WI38 (cell line): ENCODE measurements at regions not wholly inside any gene's neighbourhood (a gene's known extent, or its start where the extent isn't known, plus 50 kb on each side); places are given as distances from the start of the nearest gene placed in this dataset.

Experiments used
- H3K4me3 ChIP-seq: 2 replicates; pipeline ENCODE4 v1.5.1; 2011; ENCODE audit warnings: low read depth, mild to moderate bottlenecking, control low read depth, low read length
- TF ChIP-seq, protein P1 (sequence below): IDR thresholded peaks from 2 replicates; pipeline ENCODE4 v1.5.1; 2012; ENCODE audit warnings: low read depth, mild to moderate bottlenecking, control low read depth, low read length

DNA sequence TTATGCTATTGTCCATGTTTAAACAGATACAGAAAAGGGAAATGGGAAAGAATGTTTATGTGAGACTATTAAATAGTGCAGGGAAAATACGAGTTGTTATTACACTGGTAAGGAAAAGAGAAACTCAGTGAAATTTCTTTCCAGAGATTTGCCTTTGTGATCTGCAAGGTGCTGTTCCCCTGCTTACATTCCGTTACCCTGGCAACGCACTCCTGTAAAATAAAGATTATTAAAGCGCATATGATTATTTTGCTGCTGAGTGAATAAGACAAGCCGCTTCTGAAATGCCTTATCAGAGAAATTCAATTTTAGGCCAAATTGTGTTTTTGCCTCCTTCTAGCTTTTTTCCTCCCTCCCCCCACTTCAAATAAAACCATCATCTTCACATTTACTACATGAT is 328.6 kb upstream of the PMFBP1 start:
- TF ChIP-seq, protein P1, sequence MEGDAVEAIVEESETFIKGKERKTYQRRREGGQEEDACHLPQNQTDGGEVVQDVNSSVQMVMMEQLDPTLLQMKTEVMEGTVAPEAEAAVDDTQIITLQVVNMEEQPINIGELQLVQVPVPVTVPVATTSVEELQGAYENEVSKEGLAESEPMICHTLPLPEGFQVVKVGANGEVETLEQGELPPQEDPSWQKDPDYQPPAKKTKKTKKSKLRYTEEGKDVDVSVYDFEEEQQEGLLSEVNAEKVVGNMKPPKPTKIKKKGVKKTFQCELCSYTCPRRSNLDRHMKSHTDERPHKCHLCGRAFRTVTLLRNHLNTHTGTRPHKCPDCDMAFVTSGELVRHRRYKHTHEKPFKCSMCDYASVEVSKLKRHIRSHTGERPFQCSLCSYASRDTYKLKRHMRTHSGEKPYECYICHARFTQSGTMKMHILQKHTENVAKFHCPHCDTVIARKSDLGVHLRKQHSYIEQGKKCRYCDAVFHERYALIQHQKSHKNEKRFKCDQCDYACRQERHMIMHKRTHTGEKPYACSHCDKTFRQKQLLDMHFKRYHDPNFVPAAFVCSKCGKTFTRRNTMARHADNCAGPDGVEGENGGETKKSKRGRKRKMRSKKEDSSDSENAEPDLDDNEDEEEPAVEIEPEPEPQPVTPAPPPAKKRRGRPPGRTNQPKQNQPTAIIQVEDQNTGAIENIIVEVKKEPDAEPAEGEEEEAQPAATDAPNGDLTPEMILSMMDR = no peak
- no peak overlapping the region for H3K4me3 ChIP-seq

DNA sequence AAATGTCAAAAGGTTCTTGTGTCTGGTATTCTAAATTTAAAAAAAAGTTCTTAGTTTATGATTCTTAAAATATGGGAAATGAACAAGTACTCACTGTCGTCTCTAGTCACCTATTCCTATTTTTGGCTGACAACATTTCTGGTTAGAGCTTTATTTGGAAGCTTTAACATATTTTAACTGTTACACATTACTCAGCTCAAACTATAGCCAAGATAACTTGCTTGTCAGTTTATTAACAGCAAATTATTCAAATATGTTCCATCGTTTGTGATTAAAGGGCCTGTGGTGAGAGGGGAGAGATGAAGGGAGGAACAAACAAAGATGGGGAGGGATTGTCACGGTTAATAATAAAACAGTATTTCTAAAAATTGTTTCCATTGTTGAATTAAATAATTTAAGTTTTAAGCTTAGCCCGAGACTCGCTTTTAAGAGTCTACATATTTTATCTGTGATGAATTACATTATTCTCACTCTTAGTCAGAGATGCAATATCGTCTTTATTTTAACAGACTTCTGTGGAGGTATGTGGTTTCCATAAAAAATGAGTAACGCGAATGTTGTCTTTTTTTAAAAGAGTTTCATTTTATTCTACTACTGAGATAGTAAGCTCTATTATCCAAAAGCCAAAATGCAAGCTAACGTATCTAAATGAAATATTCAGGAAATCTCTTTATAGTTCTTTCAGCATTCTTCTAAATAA is 321.9 kb upstream of the PMFBP1 start:
- peak overlapping the region; percentile 40 for H3K4me3 ChIP-seq
- TF ChIP-seq, protein P1 = no peak

DNA sequence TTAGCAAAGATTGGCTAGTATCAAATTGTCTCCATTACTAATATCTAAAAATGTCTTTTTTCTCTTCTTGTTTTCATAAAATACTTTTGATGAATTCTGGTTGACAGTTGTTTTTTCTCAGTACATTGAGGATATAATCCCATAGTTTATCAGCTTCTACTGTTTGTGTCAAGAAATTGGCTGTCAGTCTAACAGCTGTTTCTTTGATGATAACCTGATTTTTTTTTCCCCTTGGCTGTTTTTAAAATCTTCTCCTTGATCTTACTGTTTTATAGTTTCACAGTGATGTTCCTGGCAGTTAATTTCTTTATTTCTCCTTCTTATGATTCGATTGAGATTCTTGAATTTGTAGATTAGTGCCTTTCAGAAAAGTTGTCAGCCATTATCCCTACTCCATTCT is 315.3 kb upstream of the PMFBP1 start:
- TF ChIP-seq, protein P1 = no peak
- H3K4me3 ChIP-seq = no peak overlapping the region

DNA sequence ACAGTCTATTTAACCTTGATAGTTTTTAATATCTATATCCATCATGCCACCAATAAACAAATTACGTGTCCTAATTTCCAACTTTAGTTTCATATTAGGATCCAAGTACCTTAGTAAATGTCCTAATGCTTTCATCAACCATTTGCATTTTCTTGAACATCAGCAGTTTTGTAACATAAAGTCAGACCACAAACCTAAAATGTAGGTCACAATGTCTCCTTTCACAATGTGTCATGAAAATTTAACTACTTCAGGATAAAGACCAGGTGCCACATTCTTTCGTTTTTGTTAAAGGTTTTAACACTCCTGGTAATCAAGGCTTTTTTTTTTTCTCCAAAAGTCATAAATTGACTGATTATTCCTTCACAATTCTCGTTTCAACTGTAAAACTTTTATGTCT is 310.7 kb upstream of the PMFBP1 start:
- H3K4me3 ChIP-seq = no peak overlapping the region
- TF ChIP-seq, protein P1 = no peak

DNA sequence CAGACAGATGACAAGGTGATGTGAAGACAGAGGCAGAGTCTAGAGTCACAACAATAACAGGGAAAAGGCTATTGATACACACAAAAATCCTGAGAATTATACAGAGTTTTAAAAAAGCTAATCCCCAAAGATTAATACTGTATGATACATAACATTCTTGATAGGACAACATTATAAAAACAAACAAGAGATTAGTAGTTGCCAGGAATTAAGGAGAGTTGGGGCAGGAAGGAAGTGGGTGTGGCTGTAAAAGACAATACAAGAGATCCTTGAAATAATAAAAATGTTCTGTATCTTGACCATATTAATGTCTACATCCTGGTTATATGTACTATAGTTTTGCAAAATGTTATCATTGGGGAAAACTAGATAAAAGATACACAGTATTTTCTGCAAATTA is 309.5 kb upstream of the PMFBP1 start:
- no peak overlapping the region for H3K4me3 ChIP-seq
- TF ChIP-seq, protein P1 = no peak

DNA sequence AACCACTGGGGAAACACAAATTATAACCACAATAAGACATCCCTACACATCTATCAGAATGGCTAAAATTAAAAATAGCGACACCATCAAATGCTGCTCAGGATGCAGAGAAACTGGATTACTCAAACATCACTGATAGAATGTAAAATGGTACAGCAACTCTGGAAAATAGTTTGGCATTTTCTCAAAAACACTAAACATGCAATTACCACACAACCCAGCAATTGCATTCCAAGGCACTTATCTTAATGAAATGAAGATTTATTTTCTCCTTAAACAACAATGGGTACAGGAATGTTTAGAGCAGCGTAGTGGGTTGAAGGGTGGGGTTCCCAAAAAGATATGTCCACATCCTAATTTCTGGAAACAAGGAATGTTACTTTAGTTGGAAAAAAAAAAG is 309.0 kb upstream of the PMFBP1 start:
- H3K4me3 ChIP-seq = no peak overlapping the region
- TF ChIP-seq, protein P1 = no peak

DNA sequence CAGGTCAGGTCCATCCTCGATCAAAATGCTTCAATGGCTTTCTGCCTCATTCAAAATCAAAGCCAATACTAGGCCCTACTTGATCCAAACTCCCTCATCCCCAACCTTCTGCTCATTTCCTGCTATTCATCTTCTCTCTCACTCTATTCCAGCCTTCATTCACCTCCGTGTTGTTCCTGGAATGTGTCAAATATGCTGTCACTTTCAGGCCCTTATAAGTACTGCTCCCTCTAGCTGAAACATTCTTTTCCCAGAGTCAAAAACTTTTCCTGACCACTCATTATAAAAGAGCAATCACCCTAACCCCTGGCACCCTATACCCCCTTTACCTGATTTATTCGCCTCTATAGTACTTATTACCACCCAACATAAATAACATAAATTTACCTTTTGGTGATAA is 303.7 kb upstream of the PMFBP1 start:
- TF ChIP-seq, protein P1 = no peak

More for the DNA sequence above, 303.7 kb upstream of the PMFBP1 start:
- H3K4me3 ChIP-seq = no peak overlapping the region
